NCI-H2171 (cell line): ENCODE measurements at regions not wholly inside any gene's neighbourhood (a gene's known extent, or its start where the extent isn't known, plus 50 kb on each side); places are given as distances from the start of the nearest gene placed in this dataset.
A peak's percentile ranks its signal among the peaks of the same experiment; 100 is the strongest.

Experiments
- DNase-seq: peaks from one replicate; lab custom pipeline; 2025; lab: John Stamatoyannopoulos, UW

- no peak for DNase-seq
These were observed 126.6 kb upstream of the LRIG3 start for GRCh38 chr12:59046763-59047534.

- no peak for DNase-seq
These were observed 124.5 kb upstream of the LRIG3 start for GRCh38 chr12:59044791-59045190.

- DNase-seq, result no peak
These were observed 121.2 kb upstream of the LRIG3 start for GRCh38 chr12:59041241-59042121.

GRCh38 chr12:59040656-59041055 lies 120.4 kb upstream of the LRIG3 start:
- peak; percentile 56 for DNase-seq

- DNase-seq, result no peak
These were observed 119.7 kb upstream of the LRIG3 start for GRCh38 chr12:59040043-59040442.

- DNase-seq, result no peak
These were observed 118.7 kb upstream of the LRIG3 start for GRCh38 chr12:59039005-59039404.

- no peak for DNase-seq
These were observed 116.9 kb upstream of the LRIG3 start for GRCh38 chr12:59036973-59037762.

- no peak for DNase-seq
These were observed 116.0 kb upstream of the LRIG3 start for GRCh38 chr12:59036347-59036746.

GRCh38 chr12:59031313-59031712 lies 111.0 kb upstream of the LRIG3 start:
- DNase-seq, result no peak

- no peak for DNase-seq
These were observed 110.1 kb upstream of the LRIG3 start for GRCh38 chr12:59030415-59030814.

- no peak for DNase-seq
These were observed 106.9 kb upstream of the LRIG3 start for GRCh38 chr12:59027199-59027598.

- DNase-seq, result no peak
These were observed 103.6 kb upstream of the LRIG3 start for GRCh38 chr12:59023861-59024424.

- DNase-seq, result no peak
These were observed 100.0 kb upstream of the LRIG3 start for GRCh38 chr12:59020073-59020946.

GRCh38 chr12:59014885-59015284 lies 94.6 kb upstream of the LRIG3 start:
- no peak for DNase-seq

GRCh38 chr12:59010941-59011340 lies 90.6 kb upstream of the LRIG3 start:
- DNase-seq, result no peak

- DNase-seq, result no peak
These were observed 89.8 kb upstream of the LRIG3 start for GRCh38 chr12:59010118-59010517.

GRCh38 chr12:59007620-59008019 lies 87.3 kb upstream of the LRIG3 start:
- DNase-seq, result no peak

- DNase-seq, result peak; percentile 82
These were observed 85.1 kb upstream of the LRIG3 start for GRCh38 chr12:59005193-59005955.

GRCh38 chr12:59004456-59004855 lies 84.2 kb upstream of the LRIG3 start:
- DNase-seq, result no peak

- no peak for DNase-seq
These were observed 75.5 kb upstream of the LRIG3 start for GRCh38 chr12:58995666-58996363.
